Large intestine (tissue), 3 donors: ENCODE measurements at regions not wholly inside any gene's neighbourhood (a gene's known extent, or its start where the extent isn't known, plus 50 kb on each side); places are given as distances from the start of the nearest gene placed in this dataset.

Experiments used
- DNase-seq, 2 donors: peaks; one replicate each; pipeline versions ENCODE4 v3.0.0 to v3.0.0-alpha.2; 2013
- H3K27ac ChIP-seq: one replicate; pipeline ENCODE4 v1.5.1; 2013; ENCODE audit warnings: low read length
- H3K27me3 ChIP-seq: 2 replicates; pipeline ENCODE4 v1.6.1; 2013; ENCODE audit warnings: low read length; ENCODE audit not compliant: control insufficient read depth, insufficient read depth
- H3K36me3 ChIP-seq: 2 replicates; pipeline ENCODE4 v1.6.1; 2013; ENCODE audit warnings: low read length; ENCODE audit not compliant: control insufficient read depth, insufficient read depth
- H3K4me1 ChIP-seq: one replicate; pipeline ENCODE4 v1.6.1; 2013; ENCODE audit warnings: low read length; ENCODE audit not compliant: control insufficient read depth, insufficient read depth
- H3K4me3 ChIP-seq: one replicate; pipeline ENCODE4 v1.5.1; 2013; ENCODE audit warnings: low read length
- H3K9me3 ChIP-seq: one replicate; pipeline ENCODE4 v1.6.1; 2013; ENCODE audit warnings: mild to moderate bottlenecking, low read depth, low read length, moderate library complexity; ENCODE audit not compliant: control insufficient read depth
- WGBS: methylation state at CpG from one replicate; pipeline ENCODE4 v1.1.5; 2013; ENCODE audit warnings: low lambda C conversion rate; ENCODE audit not compliant: insufficient coverage; 5-methylcytosine and 5-hydroxymethylcytosine counted together

GRCh38 chr5:104539618-104540350, 977.2 kb upstream of the NUDT12 start:
- H3K4me3 ChIP-seq = no peak overlapping the region
- no peaks in the 10 kb centered on the region for H3K36me3 ChIP-seq
- DNase-seq = no peak
- H3K4me1 ChIP-seq = no peaks in the 10 kb centered on the region
- no peaks in the 10 kb centered on the region for H3K9me3 ChIP-seq
- H3K27me3 ChIP-seq = no peaks in the 10 kb centered on the region
- H3K27ac ChIP-seq = no peak overlapping the region

GRCh38 chr5:104538734-104539133, 976.1 kb upstream of the NUDT12 start:
- no CpG with 5 or more reads among the region's 6 CpGs for WGBS
- Histone ChIP-seq H3K27ac (no peak overlapping the region), H3K4me1 (no peaks in the 10 kb centered on the region), H3K9me3 (no peaks in the 10 kb centered on the region), H3K36me3 (no peaks in the 10 kb centered on the region), H3K4me3 (no peak overlapping the region), H3K27me3 (no peaks in the 10 kb centered on the region)
- no peak for DNase-seq

GRCh38 chr5:104533498-104533897, 970.9 kb upstream of the NUDT12 start:
- no peaks in the 10 kb centered on the region for H3K27me3 ChIP-seq
- H3K9me3 ChIP-seq = no peaks in the 10 kb centered on the region
- no peak overlapping the region for H3K27ac ChIP-seq
- no peak for DNase-seq
- no peaks in the 10 kb centered on the region for H3K36me3 ChIP-seq
- no peak overlapping the region for H3K4me3 ChIP-seq
- no peaks in the 10 kb centered on the region for H3K4me1 ChIP-seq

- WGBS = no CpG with 5 or more reads among the region's 1 CpG
- Histone ChIP-seq H3K9me3 (no peaks in the 10 kb centered on the region), H3K4me1 (no peaks in the 10 kb centered on the region), H3K27me3 (no peaks in the 10 kb centered on the region), H3K4me3 (no peak overlapping the region), H3K36me3 (no peaks in the 10 kb centered on the region), H3K27ac (no peak overlapping the region)
- no peak for DNase-seq
Observed at GRCh38 chr5:104526866-104527265, 964.3 kb upstream of the NUDT12 start.

GRCh38 chr5:104513640-104514072, 951.1 kb upstream of the NUDT12 start:
- peaks cover 6% of the 10 kb centered on the region for H3K9me3 ChIP-seq
- H3K36me3 ChIP-seq = no peaks in the 10 kb centered on the region
- no peaks in the 10 kb centered on the region for H3K27me3 ChIP-seq
- no peak overlapping the region for H3K4me3 ChIP-seq
- peak in 1 of 2 donors; percentile 20 for DNase-seq
- no peak overlapping the region for H3K27ac ChIP-seq
- H3K4me1 ChIP-seq = no peaks in the 10 kb centered on the region

GRCh38 chr5:104513121-104513602, 950.6 kb upstream of the NUDT12 start:
- Histone ChIP-seq H3K36me3 (no peaks in the 10 kb centered on the region), H3K4me3 (no peak overlapping the region), H3K27ac (no peak overlapping the region), H3K4me1 (no peaks in the 10 kb centered on the region), H3K9me3 (peaks cover 6% of the 10 kb centered on the region), H3K27me3 (no peaks in the 10 kb centered on the region)
- peak in 1 of 2 donors; percentile 12 for DNase-seq
- WGBS = no CpG with 5 or more reads among the region's 3 CpGs

- no peaks in the 10 kb centered on the region for H3K36me3 ChIP-seq
- H3K27me3 ChIP-seq = no peaks in the 10 kb centered on the region
- no peak overlapping the region for H3K4me3 ChIP-seq
- H3K9me3 ChIP-seq = peaks cover 6% of the 10 kb centered on the region
- no peak for DNase-seq
- H3K4me1 ChIP-seq = no peaks in the 10 kb centered on the region
- H3K27ac ChIP-seq = no peak overlapping the region
- WGBS = 83% methylated on average over 2 of the region's 4 CpGs
Observed at GRCh38 chr5:104512063-104512825, 949.7 kb upstream of the NUDT12 start.

GRCh38 chr5:104498281-104498680, 935.7 kb upstream of the NUDT12 start:
- WGBS = 0% methylated on average over 1 of the region's 1 CpG
- H3K27ac ChIP-seq = no peak overlapping the region
- H3K36me3 ChIP-seq = no peaks in the 10 kb centered on the region
- no peak overlapping the region for H3K4me3 ChIP-seq
- no peaks in the 10 kb centered on the region for H3K9me3 ChIP-seq
- no peaks in the 10 kb centered on the region for H3K4me1 ChIP-seq
- no peaks in the 10 kb centered on the region for H3K27me3 ChIP-seq
- DNase-seq = no peak

- Histone ChIP-seq H3K27ac (no peak overlapping the region), H3K4me3 (no peak overlapping the region), H3K4me1 (no peaks in the 10 kb centered on the region), H3K9me3 (no peaks in the 10 kb centered on the region), H3K36me3 (no peaks in the 10 kb centered on the region), H3K27me3 (no peaks in the 10 kb centered on the region)
- WGBS = no CpG with 5 or more reads among the region's 2 CpGs
- no peak for DNase-seq
Observed at GRCh38 chr5:104494083-104494482, 931.5 kb upstream of the NUDT12 start.

GRCh38 chr5:104472811-104473210, 910.2 kb upstream of the NUDT12 start:
- no peak overlapping the region for H3K4me3 ChIP-seq
- no peaks in the 10 kb centered on the region for H3K36me3 ChIP-seq
- no peaks in the 10 kb centered on the region for H3K9me3 ChIP-seq
- no peak overlapping the region for H3K27ac ChIP-seq
- H3K4me1 ChIP-seq = no peaks in the 10 kb centered on the region
- H3K27me3 ChIP-seq = no peaks in the 10 kb centered on the region
- no peak for DNase-seq
- WGBS = no CpG with 5 or more reads among the region's 3 CpGs

GRCh38 chr5:104456122-104456521, 893.5 kb upstream of the NUDT12 start:
- no peaks in the 10 kb centered on the region for H3K27me3 ChIP-seq
- H3K27ac ChIP-seq = no peak overlapping the region
- H3K36me3 ChIP-seq = no peaks in the 10 kb centered on the region
- H3K4me1 ChIP-seq = no peaks in the 10 kb centered on the region
- no peak for DNase-seq
- no peak overlapping the region for H3K4me3 ChIP-seq
- peaks cover 3% of the 10 kb centered on the region for H3K9me3 ChIP-seq
- WGBS = 83% methylated on average over 2 of the region's 3 CpGs
